H1 (cell line): ENCODE measurements at regions not wholly inside any gene's neighbourhood (a gene's known extent, or its start where the extent isn't known, plus 50 kb on each side); places are given as distances from the start of the nearest gene placed in this dataset.

Experiments used
- CTCF ChIA-PET: fragments of 300-600 bp; sonication (Branson Sonifier 250); formaldehyde crosslinking; loops from one replicate; lab custom pipeline; 2021; ENCODE audit not compliant: partially characterized antibody; lab: Charles Lee
- POLR2A ChIA-PET: fragments of 300-600 bp; sonication (Branson Sonifier 250); formaldehyde crosslinking; loops from one replicate; lab custom pipeline; 2021; ENCODE audit warnings: inconsistent platforms; ENCODE audit not compliant: partially characterized antibody; lab: Charles Lee
- DNase-seq, 2 experiments: peaks; one replicate each; pipeline versions ENCODE4 v3.0.0 to v3.0.0-alpha.2; 2010 to 2022; ENCODE audit warnings: low spot score in 2 of 2, low read depth in 1 of 2, mixed read lengths in 1 of 2
- FAIRE-seq: peaks from 2 replicates; lab custom pipeline; 2011; peaks lifted over from hg19 to GRCh38; lab: Jason Lieb, UNC
- H2AFZ ChIP-seq: 2 replicates; pipeline ENCODE4 v1.8.1; 2012; ENCODE audit warnings: low read length, inconsistent platforms
- H2AK5ac ChIP-seq: 2 replicates; pipeline ENCODE4 v1.6.1; 2013; ENCODE audit warnings: low read depth, low read length
- H2BK120ac ChIP-seq: replicated peaks from 2 replicates; pipeline ENCODE3; 2013; ENCODE audit warnings: low read depth, low read length, inconsistent platforms
- H2BK12ac ChIP-seq: 2 replicates; pipeline ENCODE4 v1.6.1; 2013; ENCODE audit warnings: low read depth, low read length
- H2BK15ac ChIP-seq: 2 replicates; pipeline ENCODE4 v1.6.1; 2013; ENCODE audit warnings: low read length
- H2BK20ac ChIP-seq: 2 replicates; pipeline ENCODE4 v1.6.1; 2013; ENCODE audit warnings: low read length
- H2BK5ac ChIP-seq: 2 replicates; pipeline ENCODE4 v1.6.1; 2013; ENCODE audit warnings: low read depth, low read length
- H3K14ac ChIP-seq: 2 replicates; pipeline ENCODE4 v1.6.1; 2013; ENCODE audit warnings: inconsistent platforms; ENCODE audit not compliant: insufficient read length
- H3K18ac ChIP-seq: 2 replicates; pipeline ENCODE4 v1.6.1; 2013; ENCODE audit warnings: low read length; ENCODE audit errors: extremely low read depth
- H3K23ac ChIP-seq: 2 replicates; pipeline ENCODE4 v1.6.1; 2013; ENCODE audit warnings: inconsistent platforms; ENCODE audit not compliant: insufficient read length
- H3K23me2 ChIP-seq: 2 replicates; pipeline ENCODE4 v1.6.1; 2013; ENCODE audit warnings: low read depth, low read length
- H3K27ac ChIP-seq: 2 replicates; pipeline ENCODE4 v1.6.1; 2011; ENCODE audit warnings: low read depth, low read length, inconsistent platforms
- H3K27me3 ChIP-seq, 4 experiments: replicated peaks in 1 of 4; 1 replicate in 1 of 4; 2 replicates in 3 of 4; pipeline versions ENCODE4 v1.6.1 to v1.8.1; 2011 to 2013; ENCODE audit warnings: low read length in 3 of 4, mild to moderate bottlenecking in 3 of 4, inconsistent platforms in 2 of 4, mixed read lengths in 2 of 4, moderate library complexity in 1 of 4; ENCODE audit not compliant: control insufficient read depth in 3 of 4, insufficient read depth in 3 of 4; ENCODE audit errors: extremely low read depth in 1 of 4
- H3K36me3 ChIP-seq, 4 experiments: 2 replicates each; pipeline versions ENCODE4 v1.6.1 to v1.8.1; 2011 to 2013; ENCODE audit warnings: mild to moderate bottlenecking in 4 of 4, low read length in 3 of 4, moderate library complexity in 2 of 4, control low read depth in 1 of 4, inconsistent platforms in 1 of 4; ENCODE audit not compliant: insufficient read depth in 4 of 4, control insufficient read depth in 2 of 4
- H3K4ac ChIP-seq: replicated peaks from 2 replicates; pipeline ENCODE3; 2013; ENCODE audit warnings: low read length, low read depth, mixed read lengths, inconsistent platforms; ENCODE audit not compliant: insufficient read length
- H3K4me1 ChIP-seq, 4 experiments: replicated peaks in 1 of 4; 1 replicate in 1 of 4; 2 replicates in 3 of 4; pipeline versions ENCODE4 v1.6.1 to v1.8.1; 2011 to 2013; ENCODE audit warnings: low read length in 3 of 4, inconsistent platforms in 2 of 4, mixed read lengths in 1 of 4; ENCODE audit not compliant: insufficient read depth in 4 of 4, control insufficient read depth in 3 of 4
- H3K4me2 ChIP-seq, 2 experiments: 2 replicates each; pipeline versions ENCODE4 v1.6.1 to v1.8.1; 2011 to 2013; ENCODE audit warnings: low read depth in 2 of 2, low read length in 2 of 2, control low read depth in 1 of 2, inconsistent platforms in 1 of 2, mild to moderate bottlenecking in 1 of 2; ENCODE audit not compliant: insufficient read depth in 1 of 2
- H3K4me3 ChIP-seq, 4 experiments: fragments of 200-600, 300-600 bp in 1 of 4; sonication (generic), shearing (Covaris generic), sonication (Bioruptor Twin) in 1 of 4; 2 replicates each; pipeline versions ENCODE4 v1.5.1 to v1.8.1; 2011 to 2016; ENCODE audit warnings: low read length in 4 of 4, low read depth in 3 of 4, control low read depth in 2 of 4, inconsistent platforms in 2 of 4, mild to moderate bottlenecking in 2 of 4, mixed read lengths in 1 of 4, moderate library complexity in 1 of 4; ENCODE audit not compliant: insufficient read depth in 2 of 4; ENCODE audit errors: extremely low read depth in 1 of 4
- H3K56ac ChIP-seq: replicated peaks from 2 replicates; pipeline ENCODE3; 2013; ENCODE audit warnings: low read depth, mild to moderate bottlenecking, mixed read lengths, low read length, inconsistent platforms; ENCODE audit not compliant: insufficient read length
- H3K79me1 ChIP-seq: 2 replicates; pipeline ENCODE4 v1.6.1; 2013; ENCODE audit warnings: low read depth, low read length, control low read depth
- H3K79me2 ChIP-seq, 2 experiments: 2 replicates each; pipeline versions ENCODE4 v1.6.1 to v1.8.1; 2012 to 2013; ENCODE audit warnings: low read length in 2 of 2, mild to moderate bottlenecking in 2 of 2, inconsistent platforms in 1 of 2; ENCODE audit not compliant: insufficient read depth in 2 of 2, control insufficient read depth in 1 of 2
- H3K9ac ChIP-seq, 4 experiments: replicated peaks in 1 of 4; 1 replicate in 1 of 4; 2 replicates in 3 of 4; pipeline versions ENCODE4 v1.6.1 to v1.8.1; 2011 to 2013; ENCODE audit warnings: low read depth in 3 of 4, low read length in 3 of 4, control low read depth in 2 of 4, mild to moderate bottlenecking in 2 of 4, moderate library complexity in 2 of 4, inconsistent platforms in 1 of 4; ENCODE audit errors: extremely low read depth in 1 of 4
- H3K9me3 ChIP-seq, 2 experiments: 2 replicates each; pipeline versions ENCODE4 v1.6.1 to v1.8.1; 2012 to 2013; ENCODE audit warnings: mild to moderate bottlenecking in 2 of 2, moderate library complexity in 2 of 2, control low read depth in 1 of 2, inconsistent platforms in 1 of 2, low read depth in 1 of 2, low read length in 1 of 2, mixed read lengths in 1 of 2; ENCODE audit not compliant: insufficient read depth in 2 of 2
- H4K20me1 ChIP-seq, 2 experiments: replicated peaks in 1 of 2; 2 replicates each; pipeline versions ENCODE3 to v1.8.1; 2011 to 2013; ENCODE audit warnings: inconsistent platforms in 2 of 2, low read length in 2 of 2, mild to moderate bottlenecking in 1 of 2; ENCODE audit not compliant: insufficient read depth in 2 of 2, control insufficient read depth in 1 of 2
- H4K5ac ChIP-seq: 2 replicates; pipeline ENCODE4 v1.6.1; 2013; ENCODE audit warnings: low read length, low read depth, mixed read lengths, inconsistent platforms; ENCODE audit not compliant: insufficient read length
- H4K8ac ChIP-seq: 2 replicates; pipeline ENCODE4 v1.8.0; 2013; ENCODE audit warnings: mild to moderate bottlenecking, moderate library complexity, low read length, inconsistent platforms; ENCODE audit not compliant: insufficient read depth; ENCODE audit errors: extremely low read depth
- H4K91ac ChIP-seq: replicated peaks from 2 replicates; pipeline ENCODE3; 2013; ENCODE audit warnings: low read length, mixed read lengths, inconsistent platforms; ENCODE audit not compliant: insufficient read length
- ATF2 ChIP-seq: IDR thresholded peaks from 2 replicates; pipeline ENCODE4 v1.6.1; 2012; ENCODE audit warnings: low read length, inconsistent platforms
- ATF3 ChIP-seq: IDR thresholded peaks from 2 replicates; pipeline ENCODE4 v1.6.1; 2011; ENCODE audit warnings: low read depth, mild to moderate bottlenecking, low read length; ENCODE audit not compliant: insufficient read depth
- CHD1 ChIP-seq: IDR thresholded peaks from 2 replicates; pipeline ENCODE4 v1.6.1; 2012; ENCODE audit warnings: low read depth, low read length, improper control_type of control experiment
- CTBP2 ChIP-seq: IDR thresholded peaks from 2 replicates; pipeline ENCODE4 v1.7.0; 2011; ENCODE audit warnings: borderline replicate concordance, mild to moderate bottlenecking, moderate library complexity, mixed read lengths, low read length; ENCODE audit not compliant: insufficient read depth, insufficient read length
- FOSL1 ChIP-seq: IDR thresholded peaks from 2 replicates; pipeline ENCODE4 v1.6.1; 2011; ENCODE audit warnings: mild to moderate bottlenecking, low read depth, low read length, moderate library complexity; ENCODE audit not compliant: insufficient read depth
- HDAC6 ChIP-seq: IDR thresholded peaks from one replicate; pipeline ENCODE4 v1.7.1; 2012; ENCODE audit warnings: low read depth, mild to moderate bottlenecking, inconsistent platforms, low read length, moderate library complexity
- JUN ChIP-seq: IDR thresholded peaks from 2 replicates; pipeline ENCODE4 v1.6.1; 2011; ENCODE audit warnings: low read depth, mild to moderate bottlenecking, improper control_type of control experiment, low read length
- NRF1 ChIP-seq: IDR thresholded peaks from 2 replicates; pipeline ENCODE4 v1.6.1; 2011; ENCODE audit warnings: mild to moderate bottlenecking, low read depth, low read length, improper control_type of control experiment
- POU5F1 ChIP-seq: IDR thresholded peaks from 2 replicates; pipeline ENCODE4 v1.6.1; 2011; ENCODE audit warnings: low read depth, mild to moderate bottlenecking, low read length, moderate library complexity
- SIN3A ChIP-seq, 2 experiments: IDR thresholded peaks in 1 of 2; conservative IDR thresholded peaks in 1 of 2; 2 replicates each; pipeline ENCODE4 v1.6.1; 2011 to 2012; ENCODE audit warnings: low read length in 2 of 2, improper control_type of control experiment in 1 of 2, low read depth in 1 of 2, mild to moderate bottlenecking in 1 of 2
- SIX5 ChIP-seq: IDR thresholded peaks from 2 replicates; pipeline ENCODE4 v1.6.1; 2011; ENCODE audit warnings: mild to moderate bottlenecking, low read depth, low read length
- TBP ChIP-seq: IDR thresholded peaks from 2 replicates; pipeline ENCODE4 v1.6.1; 2011; ENCODE audit warnings: low read depth, low read length, improper control_type of control experiment
- YY1 ChIP-seq: IDR thresholded peaks from 2 replicates; pipeline ENCODE4 v1.6.1; 2011; ENCODE audit warnings: low read depth, mild to moderate bottlenecking, low read length
- WGBS, 2 experiments: shearing (Covaris generic) in 1 of 2; methylation state at CpG; one replicate each; pipeline versions ENCODE4 v1.1.6 to v1.1.7; 2013 to 2015; ENCODE audit warnings: low lambda C conversion rate in 2 of 2, mixed read lengths in 2 of 2, inconsistent platforms in 1 of 2, low coverage in 1 of 2, missing lambda C conversion rate in 1 of 2; ENCODE audit not compliant: insufficient replicate concordance in 2 of 2, insufficient coverage in 1 of 2, insufficient read length in 1 of 2; ENCODE audit errors: extremely low coverage in 1 of 2, missing lambda C conversion rate in 1 of 2; 5-methylcytosine and 5-hydroxymethylcytosine counted together

- Histone ChIP-seq H2BK15ac (no peak overlapping the region), H3K4me3 (no peak overlapping the region), H3K9ac (no peak overlapping the region), H4K20me1 (no peaks in the 10 kb centered on the region), H3K56ac (no peak overlapping the region), H3K4me2 (no peak overlapping the region), H2AK5ac (no peak overlapping the region), H2BK12ac (no peak overlapping the region), H2BK5ac (no peak overlapping the region), H3K36me3 (no peaks in the 10 kb centered on the region), H3K79me2 (no peaks in the 10 kb centered on the region), H3K14ac (no peak overlapping the region), H3K27ac (no peak overlapping the region), H3K23me2 (no peaks in the 10 kb centered on the region), H2BK20ac (no peak overlapping the region), H3K18ac (no peak overlapping the region), H4K8ac (no peak overlapping the region), H3K4ac (no peak overlapping the region), H3K79me1 (no peaks in the 10 kb centered on the region), H2AFZ (no peak overlapping the region; the same call in 1 of the 2 replicates), H4K5ac (no peak overlapping the region), H3K9me3 (no peaks in the 10 kb centered on the region), H3K27me3 (no peaks in the 10 kb centered on the region), H3K4me1 (peaks cover 0 to 11% (median 4%) of the 10 kb centered on the region in 4 experiments; a peak in 2 of 7 replicates), H2BK120ac (no peak overlapping the region), H3K23ac (no peak overlapping the region), H4K91ac (no peak overlapping the region)
- POLR2A ChIA-PET, result no interaction called here
- FAIRE-seq (no peak), DNase-seq (no peak)
- CTCF ChIA-PET, result no interaction called here
- WGBS, 2 experiments, result 60% methylated on average over 3 of the region's 3 CpGs; no CpG with 5 or more reads in 1 of the 2 experiments
- TF ChIP-seq YY1, result no peak
- TF ChIP-seq TBP, result no peak
- TF ChIP-seq HDAC6, result no peak
- no peak for TF ChIP-seq CHD1
- no peak for TF ChIP-seq ATF3
- no peak for TF ChIP-seq FOSL1
- TF ChIP-seq ATF2, result no peak
- TF ChIP-seq JUN, result no peak
- TF ChIP-seq CTBP2, result no peak
- TF ChIP-seq POU5F1, result no peak
- TF ChIP-seq NRF1, result no peak
- TF ChIP-seq SIX5, result no peak
- TF ChIP-seq SIN3A (conservative IDR thresholded peaks at IDR 0.05 in 1 of 2, IDR thresholded peaks at IDR 0.05 in 1 of 2; ENCODE audit: low read depth in 1 of 2, low read length in 2 of 2), result no peak
These were observed 208.2 kb upstream of the RBMS1 start for GRCh38 chr2:160701822-160702221.
